GM12878 (cell line): ENCODE measurements at regions not wholly inside any gene's neighbourhood (a gene's known extent, or its start where the extent isn't known, plus 50 kb on each side); places are given as distances from the start of the nearest gene placed in this dataset.

Experiments
- ATAC-seq: fragments of 200-7000 bp; cut with Tn5 transposase; 3 replicates; pipeline ENCODE4 v1.9.1; 2020; ENCODE audit warnings: mild to moderate bottlenecking, moderate library complexity
- BruUV-seq: library from RNA; stranded (reverse); fragments of 400-500 nt; replicated peaks from 2 replicates; lab custom pipeline; 2021; lab: Mats Ljungman, UMichigan
- CTCF ChIA-PET: fragments of 300-600 bp; sonication (Branson Sonifier 250); formaldehyde crosslinking; extraction: SDS; loops from one replicate; lab custom pipeline; 2021; ENCODE audit warnings: inconsistent platforms; lab: Yijun Ruan, JAX
- POLR2A ChIA-PET: fragments of 350-600 bp; formaldehyde crosslinking; extraction: SDS; loops from one replicate; lab custom pipeline; 2021; ENCODE audit warnings: inconsistent platforms; lab: Charles Lee
- RAD21 ChIA-PET: fragments of 300-600 bp; sonication (Branson Sonifier 250); formaldehyde crosslinking; loops from one replicate; lab custom pipeline; 2023; ENCODE audit warnings: antibody characterized with exemption; ENCODE audit not compliant: unreplicated experiment; lab: Charles Lee
- SMC1A ChIA-PET: fragments of 300-600 bp; sonication (Branson Sonifier 250); formaldehyde crosslinking; loops from one replicate; lab custom pipeline; 2023; ENCODE audit not compliant: unreplicated experiment, uncharacterized antibody; lab: Charles Lee
- DNase-seq: peaks from one replicate; pipeline ENCODE4 v3.0.0-alpha.2; 2011; ENCODE audit warnings: low read depth, low spot score
- FAIRE-seq: peaks from 3 replicates; lab custom pipeline; 2011; peaks lifted over from hg19 to GRCh38; lab: Jason Lieb, UNC
- H2AFZ ChIP-seq: 2 replicates; pipeline ENCODE4 v1.6.0; 2011; ENCODE audit warnings: low read depth, low read length, control low read depth; ENCODE audit not compliant: control insufficient read depth
- H3K27ac ChIP-seq: 2 replicates; pipeline ENCODE4 v1.5.1; 2011; ENCODE audit warnings: control low read depth; ENCODE audit not compliant: control insufficient read depth, insufficient read depth
- H3K27me3 ChIP-seq, 2 experiments: replicated peaks in 1 of 2; 2 replicates each; pipeline versions ENCODE4 v1.6.0 to v1.6.1; 2011; ENCODE audit warnings: low read length in 1 of 2; ENCODE audit not compliant: control insufficient read depth in 2 of 2, insufficient read depth in 2 of 2
- H3K36me3 ChIP-seq, 2 experiments: 2 replicates each; pipeline ENCODE4 v1.5.1; 2011; ENCODE audit warnings: low read length in 1 of 2; ENCODE audit not compliant: control insufficient read depth in 2 of 2, insufficient read depth in 2 of 2
- H3K4me1 ChIP-seq: 2 replicates; pipeline ENCODE4 v1.6.1; 2011; ENCODE audit warnings: mild to moderate bottlenecking, low read length, moderate library complexity, mixed read lengths; ENCODE audit not compliant: control insufficient read depth, insufficient read depth
- H3K4me2 ChIP-seq: 2 replicates; pipeline ENCODE4 v1.6.0; 2011; ENCODE audit warnings: control low read depth; ENCODE audit not compliant: control insufficient read depth, insufficient read depth
- H3K4me3 ChIP-seq: fragments of 200-600 bp; sonication (generic); 2 replicates; pipeline ENCODE4 v1.5.1; 2016
- H3K79me2 ChIP-seq: 2 replicates; pipeline ENCODE4 v1.6.0; 2011; ENCODE audit warnings: low read length; ENCODE audit not compliant: control insufficient read depth, insufficient read depth
- H3K9ac ChIP-seq: 2 replicates; pipeline ENCODE4 v1.8.0; 2011; ENCODE audit warnings: low read length, control low read depth, mixed read lengths; ENCODE audit not compliant: control insufficient read depth, insufficient read depth
- H3K9me3 ChIP-seq: replicated peaks from 3 replicates; pipeline ENCODE4 v1.5.1; 2011; ENCODE audit warnings: mild to moderate bottlenecking, low read length; ENCODE audit not compliant: control insufficient read depth, insufficient read depth
- H4K20me1 ChIP-seq: 2 replicates; pipeline ENCODE4 v1.6.0; 2011; ENCODE audit not compliant: control insufficient read depth, insufficient read depth
- EGR1 ChIP-seq, 2 experiments: IDR thresholded peaks; 1 replicate in 1 of 2; 2 replicates in 1 of 2; pipeline ENCODE4 v1.6.1; 2011 to 2012; ENCODE audit warnings: low read depth in 2 of 2, low read length in 2 of 2, borderline replicate concordance in 1 of 2, mild to moderate bottlenecking in 1 of 2, moderate library complexity in 1 of 2
- IKZF2 ChIP-seq, 2 experiments: fragments of 450-650 bp; IDR thresholded peaks; 2 replicates each; pipeline ENCODE4 v1.6.1; 2017; ENCODE audit warnings: mild to moderate bottlenecking in 2 of 2, moderate library complexity in 2 of 2
- MEF2A ChIP-seq: IDR thresholded peaks from 2 replicates; pipeline ENCODE4 v1.6.1; 2011; ENCODE audit warnings: low read depth, mild to moderate bottlenecking, low read length, moderate library complexity; ENCODE audit not compliant: insufficient read depth
- SMAD5 ChIP-seq: IDR thresholded peaks from 2 replicates; pipeline ENCODE4 v1.6.1; 2016; ENCODE audit warnings: antibody characterized with exemption, low read depth
- SPI1 ChIP-seq: IDR thresholded peaks from 2 replicates; pipeline ENCODE4 v1.6.1; 2011; ENCODE audit warnings: low read depth, mild to moderate bottlenecking, low read length, moderate library complexity, borderline replicate concordance; ENCODE audit not compliant: insufficient read depth
- SREBF2 ChIP-seq: IDR thresholded peaks from 2 replicates; pipeline ENCODE4 v1.6.1; 2012; ENCODE audit warnings: mild to moderate bottlenecking, low read length
- SUZ12 ChIP-seq: fragments of 200-600 bp; sonication (generic); IDR thresholded peaks from one replicate; pipeline ENCODE4 v1.6.1; 2018; ENCODE audit warnings: antibody characterized with exemption, mild to moderate bottlenecking; ENCODE audit not compliant: unreplicated experiment
- TAF1 ChIP-seq: IDR thresholded peaks from 2 replicates; pipeline ENCODE4 v1.6.1; 2011; ENCODE audit warnings: mild to moderate bottlenecking, low read depth, low read length, borderline replicate concordance
- TCF3 ChIP-seq: IDR thresholded peaks from 2 replicates; pipeline ENCODE4 v1.6.1; 2012; ENCODE audit warnings: low read depth, mild to moderate bottlenecking, low read length, borderline replicate concordance; ENCODE audit not compliant: insufficient read depth
- ZNF217 ChIP-seq: fragments of 450-650 bp; IDR thresholded peaks from 2 replicates; pipeline ENCODE4 v1.6.1; 2017; ENCODE audit warnings: antibody characterized with exemption, mild to moderate bottlenecking
- ZZZ3 ChIP-seq: IDR thresholded peaks from 2 replicates; pipeline ENCODE4 v1.6.1; 2011; ENCODE audit warnings: low read depth; ENCODE audit not compliant: control insufficient read depth, insufficient read length
- WGBS: methylation state at CpG from one replicate; pipeline ENCODE4 v1.1.6; 2016; ENCODE audit warnings: low lambda C conversion rate; ENCODE audit not compliant: insufficient replicate concordance, insufficient coverage; ENCODE audit errors: missing lambda C conversion rate; 5-methylcytosine and 5-hydroxymethylcytosine counted together
- in situ Hi-C: fragments of 300-500 bp; cut with MboI; formaldehyde crosslinking; loops from 9 replicates; pipeline ENCODE4 v1.14.3; 2018; ENCODE audit warnings: mixed read lengths
- intact Hi-C: fragments of 100-400 bp; cut with micrococcal nuclease; formaldehyde crosslinking; loops from one replicate; pipeline ENCODE4 v1.14.2; 2022; ENCODE audit not compliant: unreplicated experiment
- TF ChIP-seq, protein P1 (sequence below): fragments of 450-650 bp; IDR thresholded peaks from 2 replicates; pipeline ENCODE4 v1.6.1; 2017; ENCODE audit warnings: antibody characterized with exemption, mild to moderate bottlenecking, moderate library complexity

- ATAC-seq (no peak), DNase-seq (no peak), FAIRE-seq (no peak)
- Histone ChIP-seq H3K27me3 (no peaks in the 10 kb centered on the region), H3K36me3 (no peaks in the 10 kb centered on the region), H3K79me2 (no peaks in the 10 kb centered on the region), H3K9ac (no peak overlapping the region), H3K4me2 (no peak overlapping the region), H3K4me1 (peaks cover 3% of the 10 kb centered on the region; the same call in 1 of the 2 replicates), H3K27ac (no peak overlapping the region), H3K9me3 (no peaks in the 10 kb centered on the region), H3K4me3 (no peak overlapping the region), H2AFZ (no peak overlapping the region), H4K20me1 (no peaks in the 10 kb centered on the region)
- intact Hi-C loops (loop anchor here (5.0 kb wide), 1 partner anchor 132 kb away; no protein-coding TSS in a partner anchor), in situ Hi-C loops (no loop called here)
- WGBS, result 66% methylated on average over 7 of the region's 7 CpGs
- CTCF ChIA-PET, result interaction anchor here (0.7 to 3.1 kb wide), 4 partner anchors 8 to 134 kb away, joined by 3 to 11 read pairs (median 4); no protein-coding TSS in a partner anchor
- POLR2A ChIA-PET, result no interaction called here
- TF ChIP-seq ZNF217 (no peak), IKZF2 (IDR thresholded peaks at IDR 0.05) (no peak), SUZ12 (no peak), SPI1 (no peak), SREBF2 (no peak), SMAD5 (no peak), MEF2A (no peak), EGR1 (IDR thresholded peaks at IDR 0.05; ENCODE audit: borderline replicate concordance in 1 of 2, low read depth in 2 of 2, low read length in 2 of 2) (no peak), ZZZ3 (no peak), TAF1 (no peak), TCF3 (no peak)
- TF ChIP-seq, protein P1, sequence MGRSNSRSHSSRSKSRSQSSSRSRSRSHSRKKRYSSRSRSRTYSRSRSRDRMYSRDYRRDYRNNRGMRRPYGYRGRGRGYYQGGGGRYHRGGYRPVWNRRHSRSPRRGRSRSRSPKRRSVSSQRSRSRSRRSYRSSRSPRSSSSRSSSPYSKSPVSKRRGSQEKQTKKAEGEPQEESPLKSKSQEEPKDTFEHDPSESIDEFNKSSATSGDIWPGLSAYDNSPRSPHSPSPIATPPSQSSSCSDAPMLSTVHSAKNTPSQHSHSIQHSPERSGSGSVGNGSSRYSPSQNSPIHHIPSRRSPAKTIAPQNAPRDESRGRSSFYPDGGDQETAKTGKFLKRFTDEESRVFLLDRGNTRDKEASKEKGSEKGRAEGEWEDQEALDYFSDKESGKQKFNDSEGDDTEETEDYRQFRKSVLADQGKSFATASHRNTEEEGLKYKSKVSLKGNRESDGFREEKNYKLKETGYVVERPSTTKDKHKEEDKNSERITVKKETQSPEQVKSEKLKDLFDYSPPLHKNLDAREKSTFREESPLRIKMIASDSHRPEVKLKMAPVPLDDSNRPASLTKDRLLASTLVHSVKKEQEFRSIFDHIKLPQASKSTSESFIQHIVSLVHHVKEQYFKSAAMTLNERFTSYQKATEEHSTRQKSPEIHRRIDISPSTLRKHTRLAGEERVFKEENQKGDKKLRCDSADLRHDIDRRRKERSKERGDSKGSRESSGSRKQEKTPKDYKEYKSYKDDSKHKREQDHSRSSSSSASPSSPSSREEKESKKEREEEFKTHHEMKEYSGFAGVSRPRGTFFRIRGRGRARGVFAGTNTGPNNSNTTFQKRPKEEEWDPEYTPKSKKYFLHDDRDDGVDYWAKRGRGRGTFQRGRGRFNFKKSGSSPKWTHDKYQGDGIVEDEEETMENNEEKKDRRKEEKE, result no peak
- RAD21 ChIA-PET, result no interaction called here
- no TSS peak for BruUV-seq
- SMC1A ChIA-PET, result interaction anchor here (1.2 kb wide), 1 partner anchor 134 kb away, joined by 5 read pairs; no protein-coding TSS in a partner anchor
Measured at GRCh38 chr16:85248857-85249256, 136.6 kb upstream of the CIBAR2 start.
